ENCODE measurements at regions not wholly inside any gene's neighbourhood (a gene's known extent, or its start where the extent isn't known, plus 50 kb on each side); places are given as distances from the start of the nearest gene placed in this dataset.

GRCh38 chr12:19893514-19893913 lies 454.2 kb downstream of the AEBP2 start:
- no peaks in the 10 kb centered on the region for H3K27me3 ChIP-seq
- no peaks in the 10 kb centered on the region for H3K36me3 ChIP-seq
- no peak overlapping the region for H3K9ac ChIP-seq (ENCODE audit: low read depth in 2 of 2, low read length in 2 of 2)
- no peak overlapping the region for H3K27ac ChIP-seq
- H3K9me3 ChIP-seq = no peaks in the 10 kb centered on the region
- no peak for TF ChIP-seq CTCF (IDR thresholded peaks at IDR 0.05)
- DNase-seq = no peak
- no peak overlapping the region for H3K4me3 ChIP-seq
- no peaks in the 10 kb centered on the region for H3K4me1 ChIP-seq
- intact Hi-C loops (cut with DNase I) = loop anchor here (10.0 kb wide), 1 partner anchor 139 kb away; no protein-coding TSS in a partner anchor

GRCh38 chr12:19894050-19894449 lies 454.8 kb downstream of the AEBP2 start:
- Histone ChIP-seq H3K9me3 (no peaks in the 10 kb centered on the region), H3K27me3 (no peaks in the 10 kb centered on the region), H3K9ac (ENCODE audit: low read depth in 2 of 2, low read length in 2 of 2) (no peak overlapping the region), H3K4me1 (no peaks in the 10 kb centered on the region), H3K36me3 (no peaks in the 10 kb centered on the region), H3K27ac (no peak overlapping the region), H3K4me3 (no peak overlapping the region)
- no peak for DNase-seq
- intact Hi-C loops (cut with DNase I) = loop anchor here (10.0 kb wide), 1 partner anchor 139 kb away; no protein-coding TSS in a partner anchor
- TF ChIP-seq CTCF (IDR thresholded peaks at IDR 0.05) = no peak

DNA sequence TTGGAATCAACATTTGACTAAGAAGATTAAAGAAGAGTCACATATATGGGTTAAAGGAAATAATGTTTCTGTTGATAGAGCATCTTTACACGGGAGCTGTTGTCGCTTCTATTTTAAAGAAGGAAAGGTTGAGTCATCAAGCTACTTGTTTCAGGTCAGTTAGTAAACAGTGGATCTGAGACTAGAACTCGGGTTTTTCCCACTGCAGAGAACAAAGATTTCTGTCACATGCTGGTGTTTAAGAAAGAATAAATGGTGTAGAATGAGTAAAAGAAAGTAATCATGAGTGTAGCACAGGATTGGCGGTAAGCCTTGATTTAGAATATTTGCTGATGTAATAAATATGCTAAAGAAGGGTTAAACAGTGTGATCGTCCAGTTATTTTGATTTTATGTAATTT lies 455.5 kb downstream of the AEBP2 start:
- no peak overlapping the region for H3K9ac ChIP-seq (ENCODE audit: low read depth in 2 of 2, low read length in 2 of 2)
- intact Hi-C loops (cut with DNase I) = loop anchor here (10.0 kb wide), 1 partner anchor 140 kb away; no protein-coding TSS in a partner anchor
- no peak for TF ChIP-seq CTCF (IDR thresholded peaks at IDR 0.05)
- H3K9me3 ChIP-seq = no peaks in the 10 kb centered on the region
- no peaks in the 10 kb centered on the region for H3K4me1 ChIP-seq
- H3K4me3 ChIP-seq = no peak overlapping the region
- H3K27ac ChIP-seq = no peak overlapping the region
- H3K36me3 ChIP-seq = no peaks in the 10 kb centered on the region
- no peak for DNase-seq
- no peaks in the 10 kb centered on the region for H3K27me3 ChIP-seq

DNA sequence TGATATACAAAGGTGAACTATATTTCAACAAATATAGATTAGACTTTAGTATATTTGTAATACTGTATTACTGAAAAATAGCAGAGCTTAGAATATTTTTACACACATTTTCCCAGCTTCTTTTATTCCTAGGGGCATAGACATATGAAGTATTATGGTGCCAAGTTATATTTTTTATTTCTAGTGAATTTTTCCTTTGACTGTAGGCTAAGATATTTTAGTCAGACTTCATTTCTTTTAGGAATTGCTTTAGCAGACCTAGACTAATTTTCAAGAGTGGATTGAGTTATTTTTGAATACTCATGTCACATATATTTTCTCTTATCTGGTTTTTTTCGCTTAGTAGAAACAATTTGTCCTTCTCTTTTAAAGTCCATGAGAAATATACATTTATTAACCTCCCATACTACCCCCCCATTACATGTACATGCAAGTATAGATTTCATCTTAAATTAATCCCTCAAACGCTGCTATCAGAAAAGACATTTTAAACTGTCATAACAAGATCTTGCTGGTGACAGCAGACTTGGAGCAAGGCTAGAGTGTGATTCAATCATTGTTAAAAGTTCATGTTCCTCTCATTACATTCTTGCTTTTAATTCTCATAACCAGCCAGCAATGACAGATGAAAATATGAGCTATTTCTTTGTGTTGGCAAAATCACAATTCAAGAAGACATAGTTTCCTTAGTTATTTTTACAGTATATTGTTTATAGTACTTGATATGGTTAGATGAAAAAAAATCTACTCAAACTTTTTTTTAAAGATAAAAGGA lies 456.1 kb downstream of the AEBP2 start:
- H3K4me1 ChIP-seq = no peaks in the 10 kb centered on the region
- TF ChIP-seq CTCF (IDR thresholded peaks at IDR 0.05) = no peak
- no peaks in the 10 kb centered on the region for H3K27me3 ChIP-seq
- H3K4me3 ChIP-seq = no peak overlapping the region
- no peak for DNase-seq
- no peaks in the 10 kb centered on the region for H3K9me3 ChIP-seq
- intact Hi-C loops (cut with DNase I) = loop anchor here (10.0 kb wide), 1 partner anchor 141 kb away; no protein-coding TSS in a partner anchor
- H3K36me3 ChIP-seq = no peaks in the 10 kb centered on the region
- H3K27ac ChIP-seq = no peak overlapping the region
- H3K9ac ChIP-seq (ENCODE audit: low read depth in 2 of 2, low read length in 2 of 2) = no peak overlapping the region

- no peak for TF ChIP-seq CTCF (IDR thresholded peaks at IDR 0.05)
- H3K9ac ChIP-seq (ENCODE audit: low read depth in 2 of 2, low read length in 2 of 2) = no peak overlapping the region
- no peaks in the 10 kb centered on the region for H3K36me3 ChIP-seq
- intact Hi-C loops (cut with DNase I) = loop anchor here (10.0 kb wide), 1 partner anchor 141 kb away; no protein-coding TSS in a partner anchor
- no peak for DNase-seq
- H3K27ac ChIP-seq = no peak overlapping the region
- H3K27me3 ChIP-seq = no peaks in the 10 kb centered on the region
- no peaks in the 10 kb centered on the region for H3K9me3 ChIP-seq
- H3K4me1 ChIP-seq = no peaks in the 10 kb centered on the region
- no peak overlapping the region for H3K4me3 ChIP-seq
These were observed 456.7 kb downstream of the AEBP2 start for GRCh38 chr12:19896041-19896440.

Data from colonic mucosa (tissue), 4 donors.